HepG2 (cell line): ENCODE measurements at regions not wholly inside any gene's neighbourhood (a gene's known extent, or its start where the extent isn't known, plus 50 kb on each side); places are given as distances from the start of the nearest gene placed in this dataset.

Experiments used
- ATAC-seq: fragments of 200-7000 bp; cut with Tn5 transposase; 3 replicates; pipeline ENCODE4 v1.9.1; 2020; ENCODE audit warnings: mild to moderate bottlenecking, moderate library complexity
- BruUV-seq: library from RNA; stranded (reverse); fragments of 400-500 nt; replicated peaks from 2 replicates; lab custom pipeline; 2021; lab: Mats Ljungman, UMichigan
- CTCF ChIA-PET: fragments of 300-600 bp; formaldehyde crosslinking; extraction: SDS; loops from one replicate; lab custom pipeline; 2021; ENCODE audit warnings: low total read pairs, inconsistent platforms, low intra/inter-chr PET ratio; lab: Yijun Ruan, JAX
- POLR2A ChIA-PET: fragments of 350-600 bp; sonication (Branson Sonifier 250); formaldehyde crosslinking; loops from one replicate; lab custom pipeline; 2020; ENCODE audit warnings: antibody characterized with exemption, inconsistent platforms; lab: Yijun Ruan, JAX
- DNase-seq: peaks from one replicate; pipeline ENCODE4 v3.0.0-alpha.2; 2015; ENCODE audit warnings: low spot score
- FAIRE-seq: peaks from 3 replicates; lab custom pipeline; 2011; peaks lifted over from hg19 to GRCh38; lab: Jason Lieb, UNC
- H2AFZ ChIP-seq: one replicate; pipeline ENCODE4 v1.6.1; 2011; ENCODE audit warnings: low read length, inconsistent platforms
- H3K27ac ChIP-seq: fragments of 300-600 bp; 3 replicates; pipeline ENCODE4 v1.8.0; 2011; ENCODE audit warnings: mixed run types, mild to moderate bottlenecking, mixed read lengths, low read length, inconsistent platforms; ENCODE audit not compliant: insufficient read depth; ENCODE audit errors: extremely low read length
- H3K27me3 ChIP-seq, 2 experiments: fragments of 200-600 bp in 1 of 2; 2 replicates in 1 of 2; 3 replicates in 1 of 2; pipeline versions ENCODE4 v1.6.0 to v1.8.0; 2011; ENCODE audit warnings: low read length in 2 of 2, mild to moderate bottlenecking in 2 of 2, moderate library complexity in 2 of 2, inconsistent platforms in 1 of 2; ENCODE audit not compliant: insufficient read depth in 2 of 2, control insufficient read depth in 1 of 2
- H3K36me3 ChIP-seq, 2 experiments: fragments of 200-600 bp in 1 of 2; replicated peaks in 1 of 2; 2 replicates in 1 of 2; 3 replicates in 1 of 2; pipeline versions ENCODE4 v1.5.1 to v1.8.0; 2011; ENCODE audit warnings: low read length in 2 of 2, inconsistent platforms in 1 of 2; ENCODE audit not compliant: insufficient read depth in 2 of 2, control insufficient read depth in 1 of 2
- H3K4me1 ChIP-seq: 2 replicates; pipeline ENCODE4 v1.5.1; 2012; ENCODE audit warnings: low read length, inconsistent platforms; ENCODE audit not compliant: insufficient read depth
- H3K4me2 ChIP-seq: 2 replicates; pipeline ENCODE4 v1.6.0; 2011; ENCODE audit warnings: low read depth, low read length, inconsistent platforms
- H3K4me3 ChIP-seq, 3 experiments: fragments of 200-600 bp in 1 of 3; sonication (generic), shearing (Covaris generic) in 1 of 3; replicated peaks in 1 of 3; 2 replicates each; pipeline ENCODE4 v1.5.1; 2011 to 2016; ENCODE audit warnings: low read length in 3 of 3, inconsistent platforms in 2 of 3, low read depth in 2 of 3, mild to moderate bottlenecking in 2 of 3, control low read depth in 1 of 3, mixed read lengths in 1 of 3; ENCODE audit not compliant: insufficient read depth in 1 of 3
- H3K79me2 ChIP-seq: one replicate; pipeline ENCODE4 v1.6.1; 2011; ENCODE audit warnings: low read length, inconsistent platforms; ENCODE audit not compliant: insufficient read depth
- H3K9ac ChIP-seq: 2 replicates; pipeline ENCODE4 v1.6.0; 2011; ENCODE audit warnings: mild to moderate bottlenecking, low read depth, low read length, inconsistent platforms; ENCODE audit not compliant: insufficient read depth
- H3K9me3 ChIP-seq: 2 replicates; pipeline ENCODE4 v1.5.1; 2012; ENCODE audit warnings: mild to moderate bottlenecking, low read length
- H4K20me1 ChIP-seq: 2 replicates; pipeline ENCODE4 v1.6.0; 2011; ENCODE audit warnings: inconsistent platforms, mild to moderate bottlenecking, low read length, moderate library complexity; ENCODE audit not compliant: insufficient read depth
- ARNT2 ChIP-seq: sonication (generic); formaldehyde crosslinking; IDR thresholded peaks from 2 replicates; pipeline ENCODE4 v1.8.0; 2022; ENCODE audit warnings: mild to moderate bottlenecking, low read depth, missing genetic modification reagents, moderate library complexity
- ATM ChIP-seq: fragments of 450-650 bp; IDR thresholded peaks from 2 replicates; pipeline ENCODE4 v1.7.1; 2017; ENCODE audit warnings: mild to moderate bottlenecking, borderline replicate concordance
- CHD2 ChIP-seq: IDR thresholded peaks from 2 replicates; pipeline ENCODE4 v1.6.1; 2011; ENCODE audit warnings: low read depth, low read length, improper control_type of control experiment
- ISL2 ChIP-seq: sonication (generic); formaldehyde crosslinking; IDR thresholded peaks from 2 replicates; pipeline ENCODE4 v1.5.0; 2020; ENCODE audit warnings: missing genetic modification reagents
- MTA3 ChIP-seq: sonication (generic); formaldehyde crosslinking; IDR thresholded peaks from 2 replicates; pipeline ENCODE4 v1.4.0; 2020; ENCODE audit warnings: missing genetic modification reagents
- RAD51 ChIP-seq: fragments of 450-650 bp; IDR thresholded peaks from 2 replicates; pipeline ENCODE4 v1.6.1; 2016; ENCODE audit warnings: borderline replicate concordance
- REL ChIP-seq: sonication (generic); formaldehyde crosslinking; conservative IDR thresholded peaks from 2 replicates; pipeline ENCODE4 v1.8.0; 2022; ENCODE audit warnings: mild to moderate bottlenecking, missing genetic modification reagents, moderate library complexity
- SNAI1 ChIP-seq: sonication (generic); formaldehyde crosslinking; IDR thresholded peaks from 2 replicates; pipeline ENCODE4 v1.5.0; 2020; ENCODE audit warnings: mild to moderate bottlenecking, missing genetic modification reagents, borderline replicate concordance
- SP2 ChIP-seq: sonication (generic); formaldehyde crosslinking; IDR thresholded peaks from 2 replicates; pipeline ENCODE4 v1.5.1; 2020; ENCODE audit warnings: mild to moderate bottlenecking, missing genetic modification reagents
- STAT5B ChIP-seq: sonication (generic); formaldehyde crosslinking; IDR thresholded peaks from 2 replicates; pipeline ENCODE4 v1.4.0; 2020; ENCODE audit warnings: missing genetic modification reagents
- ZBTB7B ChIP-seq: sonication (generic); formaldehyde crosslinking; IDR thresholded peaks from 2 replicates; pipeline ENCODE4 v1.4.0; 2020; ENCODE audit warnings: missing genetic modification reagents
- ZNF563 ChIP-seq: sonication (generic); formaldehyde crosslinking; IDR thresholded peaks from 2 replicates; pipeline ENCODE4 v1.8.0; 2022; ENCODE audit warnings: mild to moderate bottlenecking, moderate library complexity, missing genetic modification reagents
- ZNF703 ChIP-seq: sonication (generic); formaldehyde crosslinking; IDR thresholded peaks from 2 replicates; pipeline ENCODE4 v1.5.1; 2020; ENCODE audit warnings: missing genetic modification reagents, mild to moderate bottlenecking, moderate library complexity, borderline replicate concordance
- WGBS: methylation state at CpG from one replicate; pipeline ENCODE4 v1.1.6; 2017; ENCODE audit warnings: low lambda C conversion rate; 5-methylcytosine and 5-hydroxymethylcytosine counted together
- in situ Hi-C: cut with HindIII; loops from 2 replicates; pipeline ENCODE4 v1.10.0; 2017; ENCODE audit warnings: low pct_unique_long_range_greater_than_20kb; ENCODE audit not compliant: extremely low pct_ligation_motif_present
- intact Hi-C: fragments of 100-400 bp; cut with micrococcal nuclease; formaldehyde crosslinking; loops from one replicate; pipeline ENCODE4 v1.10.0; 2022; ENCODE audit not compliant: unreplicated experiment
- TF ChIP-seq, protein P1 (sequence below): sonication (generic); formaldehyde crosslinking; conservative IDR thresholded peaks from 2 replicates; pipeline ENCODE4 v1.8.0; 2022; ENCODE audit warnings: mild to moderate bottlenecking, moderate library complexity, missing genetic modification reagents
- TF ChIP-seq, protein P2 (sequence below): sonication (generic); formaldehyde crosslinking; IDR thresholded peaks from 2 replicates; pipeline ENCODE4 v1.4.0; 2020; ENCODE audit warnings: missing genetic modification reagents
- TF ChIP-seq, protein P3 (sequence below): sonication (generic); formaldehyde crosslinking; IDR thresholded peaks from 2 replicates; pipeline ENCODE4 v1.8.0; 2022; ENCODE audit warnings: mild to moderate bottlenecking, missing genetic modification reagents, moderate library complexity

DNA sequence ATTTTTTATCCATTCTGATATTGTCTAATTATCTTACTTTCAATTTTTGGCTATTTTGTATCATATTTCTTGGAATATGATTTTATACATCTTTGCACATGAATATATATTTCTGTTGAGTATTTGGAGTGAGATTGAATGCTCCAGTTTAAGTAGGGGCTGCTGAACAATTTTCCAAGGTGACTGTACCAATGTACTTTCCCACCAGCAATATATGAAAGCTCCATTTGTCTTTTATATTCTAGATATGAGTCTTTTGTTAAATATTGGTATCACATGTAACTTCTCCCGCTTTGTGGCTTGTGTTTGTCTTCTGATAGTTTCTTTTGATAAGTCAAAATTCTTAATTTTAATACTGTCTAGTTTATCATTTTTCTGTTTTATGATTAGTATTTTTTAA lies 144.6 kb upstream of the MDFIC start:
- DNase-seq (no peak), FAIRE-seq (no peak), ATAC-seq (no peak)
- Histone ChIP-seq H4K20me1 (no peaks in the 10 kb centered on the region), H2AFZ (no peak overlapping the region), H3K4me2 (no peak overlapping the region), H3K9ac (no peak overlapping the region), H3K9me3 (no peaks in the 10 kb centered on the region), H3K4me3 (no peak overlapping the region)
- WGBS = 4% methylated on average over 1 of the region's 1 CpG
- intact Hi-C loops = no loop called here
- no TSS peak for BruUV-seq
- CTCF ChIA-PET = no interaction called here
- no peak for TF ChIP-seq ZBTB7B (CRISPR knock-in tag)
- TF ChIP-seq, all 625 proteins: peak for 0
- no peaks in the 10 kb centered on the region for H3K79me2 ChIP-seq
- no peaks in the 10 kb centered on the region for H3K4me1 ChIP-seq
- no peaks in the 10 kb centered on the region for H3K27me3 ChIP-seq
- POLR2A ChIA-PET = no interaction called here
- in situ Hi-C loops = no loop called here
- H3K27ac ChIP-seq = no peak overlapping the region
- H3K36me3 ChIP-seq = no peaks in the 10 kb centered on the region

DNA sequence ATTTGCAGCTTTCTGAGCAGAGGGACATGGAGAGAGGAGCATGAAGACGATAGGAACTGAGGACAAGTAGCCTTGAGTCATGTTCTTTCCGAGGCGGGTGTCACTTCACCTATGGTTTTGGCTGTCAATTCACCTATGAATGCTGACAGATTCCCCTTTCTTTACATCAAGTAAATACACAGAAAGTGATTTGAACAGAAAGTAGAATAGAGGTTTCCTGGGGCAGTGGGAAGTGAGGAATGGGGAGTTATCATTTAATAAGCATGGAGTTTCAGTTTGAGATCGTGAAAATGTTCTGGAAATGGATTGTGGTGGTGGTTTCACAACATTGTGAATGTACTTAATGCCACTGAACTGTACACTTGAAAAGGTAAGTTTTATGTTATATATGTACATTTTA lies 138.4 kb upstream of the MDFIC start:
- no peaks in the 10 kb centered on the region for H3K9me3 ChIP-seq
- no peaks in the 10 kb centered on the region for H3K36me3 ChIP-seq
- 44% methylated on average over 4 of the region's 4 CpGs for WGBS
- no peak overlapping the region for H3K4me2 ChIP-seq
- H3K27me3 ChIP-seq = no peaks in the 10 kb centered on the region
- H3K27ac ChIP-seq = no peak overlapping the region
- POLR2A ChIA-PET = no interaction called here
- BruUV-seq = no TSS peak
- intact Hi-C loops = no loop called here
- no peaks in the 10 kb centered on the region for H3K4me1 ChIP-seq
- FAIRE-seq (no peak), DNase-seq (no peak), ATAC-seq (no peak)
- CTCF ChIA-PET = no interaction called here
- no peaks in the 10 kb centered on the region for H3K79me2 ChIP-seq
- no peak overlapping the region for H3K9ac ChIP-seq
- no peak overlapping the region for H2AFZ ChIP-seq
- in situ Hi-C loops = no loop called here
- H4K20me1 ChIP-seq = no peaks in the 10 kb centered on the region
- H3K4me3 ChIP-seq = no peak overlapping the region
- TF ChIP-seq ZNF563 (CRISPR knock-in tag) = no peak
- TF ChIP-seq ARNT2 (CRISPR knock-in tag) = no peak
- TF ChIP-seq CHD2 = no peak
- TF ChIP-seq ZNF703 (CRISPR knock-in tag) = no peak
- TF ChIP-seq STAT5B (CRISPR knock-in tag) = no peak
- TF ChIP-seq SNAI1 = no peak
- no peak for TF ChIP-seq RAD51
- no peak for TF ChIP-seq ATM
- TF ChIP-seq, protein P1, sequence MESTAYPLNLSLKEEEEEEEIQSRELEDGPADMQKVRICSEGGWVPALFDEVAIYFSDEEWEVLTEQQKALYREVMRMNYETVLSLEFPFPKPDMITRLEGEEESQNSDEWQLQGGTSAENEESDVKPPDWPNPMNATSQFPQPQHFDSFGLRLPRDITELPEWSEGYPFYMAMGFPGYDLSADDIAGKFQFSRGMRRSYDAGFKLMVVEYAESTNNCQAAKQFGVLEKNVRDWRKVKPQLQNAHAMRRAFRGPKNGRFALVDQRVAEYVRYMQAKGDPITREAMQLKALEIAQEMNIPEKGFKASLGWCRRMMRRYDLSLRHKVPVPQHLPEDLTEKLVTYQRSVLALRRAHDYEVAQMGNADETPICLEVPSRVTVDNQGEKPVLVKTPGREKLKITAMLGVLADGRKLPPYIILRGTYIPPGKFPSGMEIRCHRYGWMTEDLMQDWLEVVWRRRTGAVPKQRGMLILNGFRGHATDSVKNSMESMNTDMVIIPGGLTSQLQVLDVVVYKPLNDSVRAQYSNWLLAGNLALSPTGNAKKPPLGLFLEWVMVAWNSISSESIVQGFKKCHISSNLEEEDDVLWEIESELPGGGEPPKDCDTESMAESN (CRISPR knock-in tag) = no peak
- TF ChIP-seq REL (CRISPR knock-in tag) = no peak
- TF ChIP-seq, protein P2, sequence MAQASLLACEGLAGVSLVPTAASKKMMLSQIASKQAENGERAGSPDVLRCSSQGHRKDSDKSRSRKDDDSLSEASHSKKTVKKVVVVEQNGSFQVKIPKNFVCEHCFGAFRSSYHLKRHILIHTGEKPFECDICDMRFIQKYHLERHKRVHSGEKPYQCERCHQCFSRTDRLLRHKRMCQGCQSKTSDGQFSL (CRISPR knock-in tag) = no peak
- TF ChIP-seq ISL2 = no peak
- no peak for TF ChIP-seq SP2 (CRISPR knock-in tag)
- TF ChIP-seq MTA3 (CRISPR knock-in tag) = no peak
- TF ChIP-seq, protein P3, sequence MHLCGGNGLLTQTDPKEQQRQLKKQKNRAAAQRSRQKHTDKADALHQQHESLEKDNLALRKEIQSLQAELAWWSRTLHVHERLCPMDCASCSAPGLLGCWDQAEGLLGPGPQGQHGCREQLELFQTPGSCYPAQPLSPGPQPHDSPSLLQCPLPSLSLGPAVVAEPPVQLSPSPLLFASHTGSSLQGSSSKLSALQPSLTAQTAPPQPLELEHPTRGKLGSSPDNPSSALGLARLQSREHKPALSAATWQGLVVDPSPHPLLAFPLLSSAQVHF = no peak
